ENCODE measurements at regions not wholly inside any gene's neighbourhood (a gene's known extent, or its start where the extent isn't known, plus 50 kb on each side); places are given as distances from the start of the nearest gene placed in this dataset.

- DNase-seq (ENCODE audit: low spot score), result no peak
Measured at GRCh38 chr10:118246332-118247295, 95.5 kb downstream of the FAM204A start.

GRCh38 chr10:118243907-118244306 lies 98.2 kb downstream of the FAM204A start:
- no peak for DNase-seq (ENCODE audit: low spot score)

GRCh38 chr10:118241229-118242137 lies 100.6 kb downstream of the FAM204A start:
- DNase-seq (ENCODE audit: low spot score), result peak; percentile 68

- DNase-seq (ENCODE audit: low spot score), result no peak
Measured at GRCh38 chr10:118239236-118239630, 102.9 kb downstream of the FAM204A start.

- peak; percentile 40 for DNase-seq (ENCODE audit: low spot score)
Measured at GRCh38 chr10:118238573-118239235, 103.4 kb downstream of the FAM204A start.

GRCh38 chr10:118237930-118238329 lies 104.2 kb downstream of the FAM204A start:
- DNase-seq (ENCODE audit: low spot score), result no peak

GRCh38 chr10:118234683-118235082 lies 107.4 kb downstream of the FAM204A start:
- DNase-seq (ENCODE audit: low spot score), result no peak

- DNase-seq (ENCODE audit: low spot score), result no peak
Measured at GRCh38 chr10:118220346-118220850, 121.7 kb downstream of the FAM204A start.

GRCh38 chr10:118218562-118218961 lies 123.6 kb downstream of the FAM204A start:
- no peak for DNase-seq (ENCODE audit: low spot score)

GRCh38 chr10:118216571-118217170 lies 125.5 kb downstream of the FAM204A start:
- no peak for DNase-seq (ENCODE audit: low spot score)

GRCh38 chr10:118216020-118216419 lies 126.1 kb downstream of the FAM204A start:
- no peak for DNase-seq (ENCODE audit: low spot score)

- DNase-seq (ENCODE audit: low spot score), result no peak
Measured at GRCh38 chr10:118214776-118215175, 127.3 kb downstream of the FAM204A start.

GRCh38 chr10:118213436-118213835 lies 128.7 kb downstream of the FAM204A start:
- no peak for DNase-seq (ENCODE audit: low spot score)

- no peak for DNase-seq (ENCODE audit: low spot score)
Measured at GRCh38 chr10:118210276-118210675, 131.8 kb downstream of the FAM204A start.

GRCh38 chr10:118209215-118209614 lies 132.9 kb downstream of the FAM204A start:
- no peak for DNase-seq (ENCODE audit: low spot score)

GRCh38 chr10:118207470-118208007 lies 134.6 kb downstream of the FAM204A start:
- no peak for DNase-seq (ENCODE audit: low spot score)

- DNase-seq (ENCODE audit: low spot score), result no peak
Measured at GRCh38 chr10:118204292-118204943, 137.7 kb downstream of the FAM204A start.

GRCh38 chr10:118203461-118203860 lies 138.7 kb downstream of the FAM204A start:
- DNase-seq (ENCODE audit: low spot score), result no peak

GRCh38 chr10:118195729-118196128 lies 146.4 kb downstream of the FAM204A start:
- no peak for DNase-seq (ENCODE audit: low spot score)

GRCh38 chr10:118193642-118194041 lies 146.9 kb upstream of the RAB11FIP2 start:
- DNase-seq (ENCODE audit: low spot score), result no peak
